DND-41 (cell line): ENCODE measurements at regions not wholly inside any gene's neighbourhood (a gene's known extent, or its start where the extent isn't known, plus 50 kb on each side); places are given as distances from the start of the nearest gene placed in this dataset.

Experiments used
- CTCF ChIP-seq: IDR thresholded peaks from 2 replicates; pipeline ENCODE4 v1.5.1; 2012; ENCODE audit warnings: borderline replicate concordance, low read length, moderate library complexity, mild to moderate bottlenecking; ENCODE audit not compliant: poor library complexity, severe bottlenecking; ENCODE audit errors: extremely low read depth
- EZH2 ChIP-seq: IDR thresholded peaks from 3 replicates; pipeline ENCODE4 v1.6.1; 2012; ENCODE audit warnings: borderline replicate concordance, low read depth, mild to moderate bottlenecking, moderate library complexity, low read length, inconsistent platforms; ENCODE audit not compliant: severe bottlenecking

GRCh38 chr12:41992022-41992421 lies 152.7 kb downstream of the GXYLT1 start:
- TF ChIP-seq CTCF = no peak
- TF ChIP-seq EZH2 = no peak
